Neural progenitor cell (in vitro differentiated cells): ENCODE measurements at regions not wholly inside any gene's neighbourhood (a gene's known extent, or its start where the extent isn't known, plus 50 kb on each side); places are given as distances from the start of the nearest gene placed in this dataset.

Experiments
- DNase-seq: peaks from one replicate; pipeline ENCODE4 v3.0.0-alpha.2; 2016; ENCODE audit warnings: low spot score
- H2AFZ ChIP-seq: fragments of 200-600 bp; sonication (generic); replicated peaks from 2 replicates; pipeline ENCODE4 v1.6.1; 2016; ENCODE audit warnings: antibody characterized with exemption
- H3F3A ChIP-seq: fragments of 200-600 bp; sonication (generic); 2 replicates; pipeline ENCODE4 v1.6.1; 2016; ENCODE audit warnings: antibody characterized with exemption, low read depth
- H3K27ac ChIP-seq: fragments of 200-600 bp; sonication (generic); 2 replicates; pipeline ENCODE4 v1.5.1; 2016; ENCODE audit warnings: mild to moderate bottlenecking
- H3K27me3 ChIP-seq: fragments of 200-600 bp; sonication (generic); 2 replicates; pipeline ENCODE4 v1.6.1; 2016; ENCODE audit warnings: mild to moderate bottlenecking, moderate library complexity
- H3K36me3 ChIP-seq: fragments of 200-600 bp; sonication (generic); 2 replicates; pipeline ENCODE4 v1.5.1; 2016
- H3K4me1 ChIP-seq: fragments of 200-600 bp; sonication (generic); 2 replicates; pipeline ENCODE4 v1.6.1; 2016; ENCODE audit warnings: mixed run types
- H3K4me2 ChIP-seq: fragments of 200-600 bp; sonication (generic); 2 replicates; pipeline ENCODE4 v1.6.1; 2016
- H3K4me3 ChIP-seq: fragments of 200-600 bp; sonication (generic); 2 replicates; pipeline ENCODE4 v1.5.1; 2016
- H3K79me2 ChIP-seq: fragments of 200-600 bp; sonication (generic); 2 replicates; pipeline ENCODE4 v1.6.1; 2016; ENCODE audit warnings: low read depth
- H3K9ac ChIP-seq: fragments of 200-600 bp; sonication (generic); 2 replicates; pipeline ENCODE4 v1.6.1; 2016
- H3K9me3 ChIP-seq: fragments of 200-600 bp; sonication (generic); 2 replicates; pipeline ENCODE4 v1.5.1; 2016; ENCODE audit warnings: low read depth
- H4K20me1 ChIP-seq: fragments of 200-600 bp; sonication (generic); 2 replicates; pipeline ENCODE4 v1.6.1; 2016; ENCODE audit warnings: low read depth
- H3K27ac Mint-ChIP-seq: 3 replicates; pipeline ENCODE4 v1.8.0; 2021; ENCODE audit warnings: mixed read lengths
- H3K27me3 Mint-ChIP-seq: 2 replicates; pipeline ENCODE4 v1.8.0; 2022; ENCODE audit warnings: low read depth, mild to moderate bottlenecking, inconsistent platforms, moderate library complexity, mixed read lengths; ENCODE audit not compliant: insufficient read depth
- H3K36me3 Mint-ChIP-seq: 3 replicates; pipeline ENCODE4 v1.8.0; 2021; ENCODE audit warnings: mixed read lengths
- H3K4me1 Mint-ChIP-seq: 3 replicates; pipeline ENCODE4 v1.8.0; 2021; ENCODE audit warnings: mixed read lengths
- H3K4me3 Mint-ChIP-seq: 3 replicates; pipeline ENCODE4 v1.8.0; 2021; ENCODE audit warnings: mild to moderate bottlenecking, moderate library complexity, mixed read lengths
- H3K9me3 Mint-ChIP-seq: 3 replicates; pipeline ENCODE4 v1.8.0; 2020; ENCODE audit warnings: mixed read lengths
- CTCF ChIP-seq: fragments of 200-600 bp; sonication (generic); IDR thresholded peaks from 2 replicates; pipeline ENCODE4 v1.5.1; 2017; ENCODE audit warnings: antibody characterized with exemption, mild to moderate bottlenecking
- EZH2 ChIP-seq: fragments of 200-600 bp; sonication (generic); IDR thresholded peaks from 2 replicates; pipeline ENCODE4 v1.6.1; 2017; ENCODE audit warnings: antibody characterized with exemption, mild to moderate bottlenecking, moderate library complexity
- EZH2phosphoT487 ChIP-seq: fragments of 200-600 bp; sonication (generic); IDR thresholded peaks from 2 replicates; pipeline ENCODE4 v1.6.1; 2017; ENCODE audit warnings: antibody characterized with exemption

- Mint-ChIP-seq H3K9me3 (peaks cover 25% of the 10 kb centered on the region), H3K27me3 (peaks cover 5% of the 10 kb centered on the region)
- H3K4me2 ChIP-seq, result peak overlapping the region; percentile 64
Measured at GRCh38 chr12:68447797-68448260, 115.7 kb upstream of the MDM1 start.

GRCh38 chr12:68449196-68449595 lies 117.0 kb upstream of the MDM1 start:
- H3K4me1 Mint-ChIP-seq, result peaks cover 43% of the 10 kb centered on the region
- H3K27ac Mint-ChIP-seq, result no peak overlapping the region
- no peaks in the 10 kb centered on the region for H3K36me3 Mint-ChIP-seq
- Histone ChIP-seq H3K4me3 (no peak overlapping the region), H3K9ac (no peak overlapping the region), H3K79me2 (no peaks in the 10 kb centered on the region), H3F3A (peaks cover 34% of the 10 kb centered on the region), H2AFZ (no peak overlapping the region), H3K4me2 (no peak overlapping the region), H3K9me3 (peaks cover 8% of the 10 kb centered on the region), H3K4me1 (peaks cover 37% of the 10 kb centered on the region), H4K20me1 (no peaks in the 10 kb centered on the region), H3K27me3 (no peaks in the 10 kb centered on the region), H3K36me3 (peaks cover 3% of the 10 kb centered on the region), H3K27ac (no peak overlapping the region)
- no peak for DNase-seq
- TF ChIP-seq EZH2 (no peak), EZH2phosphoT487 (no peak), CTCF (no peak)
- H3K9me3 Mint-ChIP-seq, result peaks cover 15% of the 10 kb centered on the region
- H3K4me3 Mint-ChIP-seq, result no peak overlapping the region
- H3K27me3 Mint-ChIP-seq, result peaks cover 5% of the 10 kb centered on the region

More at GRCh38 chr12:68447797-68448260, 115.7 kb upstream of the MDM1 start:
- peak overlapping the region; percentile 88 for H3K27ac ChIP-seq
- DNase-seq, result no peak
- no peaks in the 10 kb centered on the region for H3K79me2 ChIP-seq
- Mint-ChIP-seq H3K4me3 (no peak overlapping the region), H3K4me1 (peaks cover 38% of the 10 kb centered on the region), H3K27ac (no peak overlapping the region), H3K36me3 (peaks cover 5% of the 10 kb centered on the region)
- H3K4me1 ChIP-seq, result peaks cover 27% of the 10 kb centered on the region
- no peak overlapping the region for H2AFZ ChIP-seq
- no peak overlapping the region for H3K4me3 ChIP-seq
- peaks cover 14% of the 10 kb centered on the region for H3K9me3 ChIP-seq
- H3F3A ChIP-seq, result peaks cover 34% of the 10 kb centered on the region
- H3K36me3 ChIP-seq, result peaks cover 3% of the 10 kb centered on the region
- no peaks in the 10 kb centered on the region for H4K20me1 ChIP-seq
- H3K27me3 ChIP-seq, result no peaks in the 10 kb centered on the region
- TF ChIP-seq EZH2, result no peak
- TF ChIP-seq EZH2phosphoT487, result no peak
- TF ChIP-seq CTCF, result no peak
- H3K9ac ChIP-seq, result no peak overlapping the region

GRCh38 chr12:68450947-68451260 lies 118.7 kb upstream of the MDM1 start:
- Histone ChIP-seq H3K4me1 (peaks cover 45% of the 10 kb centered on the region), H3K4me3 (no peak overlapping the region), H3K9me3 (no peaks in the 10 kb centered on the region), H3K27me3 (no peaks in the 10 kb centered on the region), H3K4me2 (no peak overlapping the region), H3K27ac (no peak overlapping the region), H3K36me3 (no peaks in the 10 kb centered on the region), H3K79me2 (no peaks in the 10 kb centered on the region), H3K9ac (no peak overlapping the region), H2AFZ (no peak overlapping the region), H3F3A (peaks cover 21% of the 10 kb centered on the region), H4K20me1 (no peaks in the 10 kb centered on the region)
- DNase-seq, result no peak
- Mint-ChIP-seq H3K9me3 (peaks cover 8% of the 10 kb centered on the region), H3K27ac (no peak overlapping the region), H3K4me1 (peaks cover 38% of the 10 kb centered on the region), H3K36me3 (no peaks in the 10 kb centered on the region), H3K4me3 (no peak overlapping the region), H3K27me3 (peaks cover 5% of the 10 kb centered on the region)
- TF ChIP-seq CTCF (no peak), EZH2phosphoT487 (no peak), EZH2 (no peak)
